DMS 273 (cell line): ENCODE measurements at regions not wholly inside any gene's neighbourhood (a gene's known extent, or its start where the extent isn't known, plus 50 kb on each side); places are given as distances from the start of the nearest gene placed in this dataset.

Experiments used
- DNase-seq: peaks from one replicate; lab custom pipeline; 2025; ENCODE audit not compliant: unreplicated experiment; lab: John Stamatoyannopoulos, UW

- no peak for DNase-seq
Observed at GRCh38 chr2:128467321-128467969, 148.8 kb upstream of the HS6ST1 start.

GRCh38 chr2:128468186-128468920 is 149.7 kb upstream of the HS6ST1 start:
- no peak for DNase-seq

GRCh38 chr2:128469203-128469602 is 150.5 kb upstream of the HS6ST1 start:
- peak; percentile 47 for DNase-seq

- DNase-seq: no peak
Observed at GRCh38 chr2:128469875-128470274, 151.2 kb upstream of the HS6ST1 start.

- DNase-seq: no peak
Observed at GRCh38 chr2:128472789-128473174, 154.1 kb upstream of the HS6ST1 start.

- peak; percentile 45 for DNase-seq
Observed at GRCh38 chr2:128473175-128474035, 154.7 kb upstream of the HS6ST1 start.

- no peak for DNase-seq
Observed at GRCh38 chr2:128474036-128474955, 155.6 kb upstream of the HS6ST1 start.

GRCh38 chr2:128474962-128475361 is 156.3 kb upstream of the HS6ST1 start:
- DNase-seq: no peak

- DNase-seq: no peak
Observed at GRCh38 chr2:128475427-128476211, 157.0 kb upstream of the HS6ST1 start.

GRCh38 chr2:128477026-128477820 is 158.6 kb upstream of the HS6ST1 start:
- DNase-seq: no peak

GRCh38 chr2:128477891-128478290 is 159.2 kb upstream of the HS6ST1 start:
- DNase-seq: no peak

GRCh38 chr2:128485761-128486639 is 167.3 kb upstream of the HS6ST1 start:
- no peak for DNase-seq

- DNase-seq: no peak
Observed at GRCh38 chr2:128486640-128487375, 168.1 kb upstream of the HS6ST1 start.

GRCh38 chr2:128487650-128488387 is 169.2 kb upstream of the HS6ST1 start:
- no peak for DNase-seq

- no peak for DNase-seq
Observed at GRCh38 chr2:128488434-128488833, 169.8 kb upstream of the HS6ST1 start.

GRCh38 chr2:128489526-128490273 is 171.0 kb upstream of the HS6ST1 start:
- DNase-seq: no peak
